ENCODE measurements at regions not wholly inside any gene's neighbourhood (a gene's known extent, or its start where the extent isn't known, plus 50 kb on each side); places are given as distances from the start of the nearest gene placed in this dataset.
"Not testable (repeated sequence)": the region's sequence is repeated elsewhere in the genome, so short reads cannot be mapped to it uniquely, and the experiment has no call there.

- intact Hi-C loops (cut with DNase I) = no loop called here
- Histone ChIP-seq H3K27ac (replicated peaks in 1 of 4) (no peak overlapping the region), H3K4me1 (peaks cover 0 to 13% (median 10%) of the 10 kb centered on the region in 4 donors), H3K4me3 (no peak overlapping the region), H3K36me3 (no peaks in the 10 kb centered on the region), H3K9me3 (no peaks in the 10 kb centered on the region), H3K27me3 (no peaks in the 10 kb centered on the region)
- no peak for DNase-seq (ENCODE audit: extremely low spot score)
- WGBS = 62% methylated on average over 9 of the region's 9 CpGs
- TF ChIP-seq POLR2A (IDR thresholded peaks at IDR 0.05; ENCODE audit: low read depth) (no peak), CTCF (IDR thresholded peaks at IDR 0.05) (no peak), POLR2AphosphoS5 (IDR thresholded peaks at IDR 0.05) (no peak), EP300 (IDR thresholded peaks at IDR 0.05) (no peak)
Measured at GRCh38 chr4:42309361-42310260, 87.7 kb upstream of the SHISA3 start.

- Histone ChIP-seq H3K27ac (replicated peaks in 1 of 4) (no peak overlapping the region), H3K36me3 (no peaks in the 10 kb centered on the region), H3K4me3 (no peak overlapping the region), H3K4me1 (peaks cover 0 to 13% (median 10%) of the 10 kb centered on the region in 4 donors), H3K27me3 (peaks cover 0 to 6% (median 0%) of the 10 kb centered on the region in 4 donors), H3K9me3 (no peaks in the 10 kb centered on the region)
- intact Hi-C loops (cut with DNase I) = no loop called here
- no peak for DNase-seq (ENCODE audit: extremely low spot score)
- TF ChIP-seq POLR2A (IDR thresholded peaks at IDR 0.05; ENCODE audit: low read depth) = no peak
- TF ChIP-seq POLR2AphosphoS5 (IDR thresholded peaks at IDR 0.05) = no peak
- no peak for TF ChIP-seq CTCF (IDR thresholded peaks at IDR 0.05)
- TF ChIP-seq EP300 (IDR thresholded peaks at IDR 0.05) = no peak
- 61% methylated on average over 5 of the region's 5 CpGs for WGBS
Measured at GRCh38 chr4:42310358-42310757, 86.9 kb upstream of the SHISA3 start.

- DNase-seq (ENCODE audit: extremely low spot score) = no peak
- intact Hi-C loops (cut with DNase I) = no loop called here
- Histone ChIP-seq H3K9me3 (no peaks in the 10 kb centered on the region), H3K27ac (replicated peaks in 1 of 4) (no peak overlapping the region), H3K27me3 (peaks cover 0 to 6% (median 0%) of the 10 kb centered on the region in 4 donors), H3K4me1 (peaks cover 0 to 13% (median 10%) of the 10 kb centered on the region in 4 donors), H3K36me3 (no peaks in the 10 kb centered on the region), H3K4me3 (no peak overlapping the region)
- 89% methylated on average over 5 of the region's 5 CpGs for WGBS
- TF ChIP-seq CTCF (IDR thresholded peaks at IDR 0.05) (no peak), POLR2AphosphoS5 (IDR thresholded peaks at IDR 0.05) (no peak), POLR2A (IDR thresholded peaks at IDR 0.05; ENCODE audit: low read depth) (no peak), EP300 (IDR thresholded peaks at IDR 0.05) (no peak)
Measured at GRCh38 chr4:42310806-42311205, 86.5 kb upstream of the SHISA3 start.

GRCh38 chr4:42311591-42311990, 85.7 kb upstream of the SHISA3 start:
- no peaks in the 10 kb centered on the region for H3K36me3 ChIP-seq
- peaks cover 0 to 5% (median 3%) of the 10 kb centered on the region in 4 donors for H3K4me1 ChIP-seq
- peaks cover 0 to 6% (median 0%) of the 10 kb centered on the region in 4 donors for H3K27me3 ChIP-seq
- H3K4me3 ChIP-seq = no peak overlapping the region
- intact Hi-C loops (cut with DNase I) = no loop called here
- no peak for DNase-seq (ENCODE audit: extremely low spot score)
- H3K27ac ChIP-seq (replicated peaks in 1 of 4) = no peak overlapping the region
- TF ChIP-seq POLR2AphosphoS5 (IDR thresholded peaks at IDR 0.05) = no peak
- H3K9me3 ChIP-seq = no peaks in the 10 kb centered on the region
- 81% methylated on average over 3 of the region's 3 CpGs for WGBS

- H3K27me3 ChIP-seq; H3K4me1 ChIP-seq; H3K27ac ChIP-seq (replicated peaks in 1 of 4); H3K9me3 ChIP-seq; intact Hi-C loops (cut with DNase I); H3K4me3 ChIP-seq; DNase-seq (ENCODE audit: extremely low spot score); H3K36me3 ChIP-seq: not testable (repeated sequence)
- WGBS = 86% methylated on average over 6 of the region's 6 CpGs
Measured at GRCh38 chr4:42313420-42313819, 83.9 kb upstream of the SHISA3 start.
